ENCODE measurements at regions not wholly inside any gene's neighbourhood (a gene's known extent, or its start where the extent isn't known, plus 50 kb on each side); places are given as distances from the start of the nearest gene placed in this dataset.

DNA sequence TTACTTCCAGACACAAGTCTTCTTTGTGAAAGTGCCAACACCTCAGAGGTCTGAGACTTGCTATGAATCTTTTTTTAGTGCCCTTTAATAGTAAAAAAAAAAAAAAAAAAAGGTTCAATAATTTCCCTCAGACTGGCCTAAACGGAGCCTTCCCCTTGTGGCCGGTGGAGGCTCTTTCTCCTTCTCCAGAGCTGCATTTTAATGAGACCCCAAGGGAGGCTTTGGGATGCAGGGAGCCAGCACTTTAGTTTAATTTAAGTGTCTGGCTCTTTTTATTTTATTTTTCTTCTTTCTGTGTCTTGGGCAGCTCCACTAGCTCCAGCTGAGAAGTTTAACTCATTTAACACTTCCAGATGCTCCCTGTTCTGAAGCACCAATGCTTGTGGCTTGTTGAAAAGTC is 67.8 kb upstream of the MAPK4 start:
- no peak for DNase-seq

GRCh38 chr18:50494569-50494968 is 65.3 kb upstream of the MAPK4 start:
- DNase-seq, result no peak

GRCh38 chr18:50506362-50506761 is 53.5 kb upstream of the MAPK4 start:
- DNase-seq, result no peak

DNA sequence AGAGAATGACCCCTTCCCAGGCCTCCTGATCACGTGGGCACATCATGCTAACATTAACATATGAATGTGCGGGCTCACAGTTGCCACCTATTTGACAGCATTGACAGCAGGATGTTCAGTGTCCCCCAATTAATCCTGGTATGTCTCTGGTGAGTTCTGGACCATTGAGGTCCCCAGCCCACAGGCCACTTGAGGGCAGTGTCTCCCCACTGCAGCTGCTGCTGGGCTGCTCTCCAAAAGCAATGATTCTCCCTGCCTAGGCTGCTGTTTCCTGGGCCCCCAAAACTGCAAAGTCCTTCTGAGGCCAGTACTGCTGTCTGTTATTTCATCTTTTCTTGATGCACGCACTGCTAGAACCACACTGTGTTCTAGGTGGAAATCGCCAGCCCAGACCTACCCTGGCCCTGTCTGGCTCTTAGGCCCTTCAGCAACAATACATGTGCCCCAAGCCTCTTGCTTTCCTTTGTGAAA is 52.7 kb upstream of the MAPK4 start:
- DNase-seq, result peak; percentile 69

DNA sequence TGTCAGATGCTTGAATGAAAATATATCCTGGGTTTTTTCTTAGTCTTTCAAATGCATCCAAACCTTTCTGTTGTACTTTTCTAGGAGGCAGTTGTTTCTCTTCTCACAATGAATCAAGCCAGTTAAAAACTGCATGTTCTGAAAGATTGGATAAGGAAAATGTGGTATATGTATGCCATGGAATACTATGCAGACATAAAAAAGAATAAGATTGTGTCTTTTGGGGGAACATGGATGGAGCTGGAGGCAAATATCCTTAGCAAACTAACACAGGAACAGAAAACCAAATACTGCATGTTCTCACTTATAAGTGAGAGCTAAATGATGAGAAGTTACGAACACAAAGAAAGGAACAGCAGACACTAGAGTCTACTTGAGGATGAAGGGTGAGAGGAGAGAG is 51.7 kb upstream of the MAPK4 start:
- no peak for DNase-seq

DNA sequence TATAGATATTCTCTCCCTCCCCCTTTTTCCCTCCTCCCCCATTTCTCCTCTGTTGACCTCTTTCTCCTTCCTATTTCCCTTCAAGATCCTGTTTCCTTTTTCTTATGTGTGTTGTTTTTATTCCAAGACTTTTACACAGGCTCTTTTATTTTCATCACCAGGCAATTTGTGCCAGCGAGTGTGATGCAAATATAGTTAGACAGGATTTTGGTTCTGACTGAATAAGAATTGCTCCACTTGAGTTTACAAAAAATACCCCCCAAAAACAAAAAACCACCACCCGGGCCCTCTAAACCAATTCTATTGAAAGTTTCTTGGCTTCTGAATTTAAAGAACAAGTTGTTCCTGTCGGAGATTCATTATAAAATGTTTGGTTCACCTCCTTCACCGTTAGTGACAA is 50.9 kb upstream of the MAPK4 start:
- DNase-seq, result no peak

Data from DMS79 treated with DMSO at 0.1 percent for 48 hours (cell line).